PC-3 (cell line): ENCODE measurements at regions not wholly inside any gene's neighbourhood (a gene's known extent, or its start where the extent isn't known, plus 50 kb on each side); places are given as distances from the start of the nearest gene placed in this dataset.

Experiments
- ATAC-seq: fragments of 200-7000 bp; cut with Tn5 transposase; 2 replicates; pipeline ENCODE4 v1.9.1; 2020; ENCODE audit warnings: mild to moderate bottlenecking, moderate library complexity
- BruUV-seq: library from RNA; stranded (reverse); fragments of 400-500 nt; replicated peaks from 2 replicates; lab custom pipeline; 2021; lab: Mats Ljungman, UMichigan
- CTCF ChIA-PET: fragments of 300-600 bp; sonication (Branson Sonifier 250); formaldehyde crosslinking; loops from one replicate; lab custom pipeline; 2022; ENCODE audit warnings: antibody characterized with exemption; lab: Charles Lee
- POLR2A ChIA-PET: fragments of 300-600 bp; sonication (Branson Sonifier 250); formaldehyde crosslinking; loops from one replicate; lab custom pipeline; 2022; ENCODE audit warnings: antibody characterized with exemption; ENCODE audit not compliant: unreplicated experiment; lab: Charles Lee
- DNase-seq: peaks from one replicate; pipeline ENCODE4 v3.0.0-alpha.2; 2015
- H2AFZ ChIP-seq: fragments of 300-600 bp; sonication (generic); 2 replicates; pipeline ENCODE4 v1.6.0; 2016; ENCODE audit warnings: antibody characterized with exemption, low read length
- H3F3A ChIP-seq: fragments of 300-600 bp; sonication (generic); one replicate; pipeline ENCODE4 v1.6.0; 2017; ENCODE audit warnings: antibody characterized with exemption, low read length, control low read depth, mild to moderate bottlenecking; ENCODE audit not compliant: unreplicated experiment
- H3K27ac ChIP-seq: fragments of 300-600 bp; sonication (generic); 2 replicates; pipeline ENCODE4 v1.5.1; 2016; ENCODE audit warnings: mild to moderate bottlenecking, low read length
- H3K27me3 ChIP-seq: fragments of 300-600 bp; sonication (generic); 2 replicates; pipeline ENCODE4 v1.6.1; 2016; ENCODE audit warnings: low read length, mixed read lengths
- H3K36me3 ChIP-seq: fragments of 300-600 bp; sonication (generic); 2 replicates; pipeline ENCODE4 v1.6.1; 2016; ENCODE audit warnings: low read depth, mixed run types, low read length, mixed read lengths
- H3K4me1 ChIP-seq: fragments of 300-600 bp; sonication (generic); 2 replicates; pipeline ENCODE4 v1.5.1; 2016; ENCODE audit warnings: low read length; ENCODE audit not compliant: insufficient read depth
- H3K4me2 ChIP-seq: fragments of 300-600 bp; sonication (generic); 2 replicates; pipeline ENCODE4 v1.6.0; 2016; ENCODE audit warnings: low read length
- H3K4me3 ChIP-seq: fragments of 300-600 bp; sonication (generic); 2 replicates; pipeline ENCODE4 v1.5.1; 2016; ENCODE audit warnings: mild to moderate bottlenecking, low read length, mixed read lengths
- H3K79me2 ChIP-seq: fragments of 300-600 bp; sonication (generic); 2 replicates; pipeline ENCODE4 v1.6.1; 2017; ENCODE audit warnings: low read length, mixed read lengths
- H3K9ac ChIP-seq: fragments of 300-600 bp; sonication (generic); 2 replicates; pipeline ENCODE4 v1.6.0; 2016; ENCODE audit warnings: mild to moderate bottlenecking, low read length
- H3K9me2 ChIP-seq: fragments of 300-600 bp; sonication (generic); replicated peaks from 2 replicates; pipeline ENCODE4 v1.6.1; 2016; ENCODE audit warnings: mixed run types, low read length, mixed read lengths
- H3K9me3 ChIP-seq: fragments of 300-600 bp; sonication (generic); 2 replicates; pipeline ENCODE4 v1.6.1; 2016; ENCODE audit warnings: low read length, mixed read lengths
- H4K20me1 ChIP-seq: fragments of 300-600 bp; sonication (generic); 2 replicates; pipeline ENCODE4 v1.6.1; 2016; ENCODE audit warnings: low read length, mixed read lengths
- CTCF ChIP-seq: fragments of 300-600 bp; sonication (generic); conservative IDR thresholded peaks from 2 replicates; pipeline ENCODE4 v1.5.1; 2017; ENCODE audit warnings: antibody characterized with exemption, low read depth, mild to moderate bottlenecking, low read length
- EZH2 ChIP-seq: fragments of 300-600 bp; sonication (generic); IDR thresholded peaks from one replicate; pipeline ENCODE4 v1.6.1; 2017; ENCODE audit warnings: antibody characterized with exemption, mild to moderate bottlenecking, low read length; ENCODE audit not compliant: unreplicated experiment
- EZH2phosphoT487 ChIP-seq: fragments of 300-600 bp; sonication (generic); IDR thresholded peaks from 2 replicates; pipeline ENCODE4 v1.6.1; 2018; ENCODE audit warnings: mild to moderate bottlenecking, antibody characterized with exemption, low read length, borderline replicate concordance
- intact Hi-C: fragments of 100-400 bp; cut with micrococcal nuclease; formaldehyde crosslinking; loops from 2 replicates; pipeline ENCODE4 v1.9.0; 2023

GRCh38 chr10:120658943-120659885 lies 191.9 kb upstream of the WDR11 start:
- Histone ChIP-seq H3F3A (no peaks in the 10 kb centered on the region), H4K20me1 (no peaks in the 10 kb centered on the region), H3K9me2 (no peaks in the 10 kb centered on the region), H3K4me1 (no peaks in the 10 kb centered on the region), H3K27ac (no peak overlapping the region), H3K36me3 (no peaks in the 10 kb centered on the region), H3K4me2 (no peak overlapping the region), H3K4me3 (no peak overlapping the region), H3K27me3 (no peaks in the 10 kb centered on the region), H2AFZ (no peak overlapping the region), H3K9me3 (no peaks in the 10 kb centered on the region), H3K9ac (no peak overlapping the region), H3K79me2 (no peaks in the 10 kb centered on the region)
- TF ChIP-seq EZH2 (no peak), EZH2phosphoT487 (no peak), CTCF (no peak)
- POLR2A ChIA-PET, result no interaction called here
- intact Hi-C loops, result no loop called here
- no peak for ATAC-seq
- DNase-seq, result no peak
- CTCF ChIA-PET, result no interaction called here
- BruUV-seq, result no TSS peak

- Histone ChIP-seq H3K27me3 (no peaks in the 10 kb centered on the region), H3K36me3 (no peaks in the 10 kb centered on the region), H3K4me2 (no peak overlapping the region), H3F3A (no peaks in the 10 kb centered on the region), H3K4me1 (no peaks in the 10 kb centered on the region), H4K20me1 (no peaks in the 10 kb centered on the region), H3K9me3 (no peaks in the 10 kb centered on the region), H3K79me2 (no peaks in the 10 kb centered on the region), H2AFZ (no peak overlapping the region), H3K9ac (no peak overlapping the region), H3K9me2 (no peaks in the 10 kb centered on the region), H3K27ac (no peak overlapping the region), H3K4me3 (no peak overlapping the region)
- BruUV-seq, result no TSS peak
- CTCF ChIA-PET, result no interaction called here
- DNase-seq, result no peak
- no peak for ATAC-seq
- intact Hi-C loops, result no loop called here
- POLR2A ChIA-PET, result no interaction called here
- TF ChIP-seq EZH2phosphoT487 (no peak), CTCF (no peak), EZH2 (no peak)
These were observed 184.9 kb upstream of the WDR11 start for GRCh38 chr10:120666308-120666707.

- Histone ChIP-seq H3K4me2 (no peak overlapping the region), H3K9me2 (no peaks in the 10 kb centered on the region), H3K79me2 (no peaks in the 10 kb centered on the region), H3F3A (no peaks in the 10 kb centered on the region), H2AFZ (no peak overlapping the region), H3K27me3 (no peaks in the 10 kb centered on the region), H3K36me3 (no peaks in the 10 kb centered on the region), H3K9ac (no peak overlapping the region), H4K20me1 (no peaks in the 10 kb centered on the region), H3K27ac (no peak overlapping the region), H3K4me3 (no peak overlapping the region), H3K9me3 (no peaks in the 10 kb centered on the region), H3K4me1 (no peaks in the 10 kb centered on the region)
- ChIA-PET POLR2A (no interaction called here), CTCF (no interaction called here)
- no TSS peak for BruUV-seq
- no peak for TF ChIP-seq CTCF
- ATAC-seq (no peak), DNase-seq (no peak)
- intact Hi-C loops, result no loop called here
These were observed 183.9 kb upstream of the WDR11 start for GRCh38 chr10:120667276-120667675.
